Esophagus mucosa (tissue), 1 donor: ENCODE measurements at regions not wholly inside any gene's neighbourhood (a gene's known extent, or its start where the extent isn't known, plus 50 kb on each side); places are given as distances from the start of the nearest gene placed in this dataset.

Source experiments
- ATAC-seq: fragments of 200-7000 bp; cut with Tn5 transposase; one replicate; pipeline ENCODE4 v1.9.1; 2020
- donor health status: DM: yes; HTN: yes; CAD: no.

DNA sequence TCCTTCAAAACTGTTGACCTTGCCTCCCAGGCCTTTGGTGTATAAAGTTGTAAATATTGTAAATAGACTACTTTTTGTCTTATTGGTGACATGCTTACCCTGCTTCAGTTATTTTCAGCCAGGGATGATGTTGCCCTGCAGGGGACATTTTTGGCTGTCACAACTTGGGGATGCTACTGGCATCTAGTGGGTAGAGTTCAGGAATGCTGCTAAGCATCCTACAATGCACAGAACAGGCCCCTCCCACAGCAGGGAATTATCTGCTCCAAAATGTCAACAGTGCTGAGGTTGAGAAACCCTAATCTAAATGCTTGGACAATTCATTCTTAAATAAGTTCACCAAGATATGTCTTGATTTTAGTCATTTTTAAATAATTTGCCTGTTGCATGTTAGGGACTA is 459.8 kb downstream of the PMP22 start:
- ATAC-seq, result no peak

DNA sequence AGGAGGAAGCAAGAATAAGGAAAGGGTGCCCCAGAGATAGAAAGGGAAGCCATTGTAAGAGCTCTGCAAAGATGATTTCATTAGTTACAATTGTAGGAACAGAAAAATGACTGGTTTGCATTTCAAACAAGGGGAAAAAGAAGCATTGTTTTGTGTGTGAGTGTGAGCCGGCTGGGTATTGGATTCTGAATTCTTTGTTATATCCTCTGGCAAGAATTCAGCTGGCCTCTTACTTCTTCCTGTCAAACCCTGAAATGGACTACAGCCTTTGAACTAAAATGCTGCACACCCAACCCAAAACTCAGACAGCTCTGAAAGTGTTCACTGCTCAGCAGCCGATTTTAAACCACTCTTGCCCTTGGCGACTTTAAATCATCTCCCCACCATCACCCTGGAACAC is 461.3 kb downstream of the PMP22 start:
- no peak for ATAC-seq

DNA sequence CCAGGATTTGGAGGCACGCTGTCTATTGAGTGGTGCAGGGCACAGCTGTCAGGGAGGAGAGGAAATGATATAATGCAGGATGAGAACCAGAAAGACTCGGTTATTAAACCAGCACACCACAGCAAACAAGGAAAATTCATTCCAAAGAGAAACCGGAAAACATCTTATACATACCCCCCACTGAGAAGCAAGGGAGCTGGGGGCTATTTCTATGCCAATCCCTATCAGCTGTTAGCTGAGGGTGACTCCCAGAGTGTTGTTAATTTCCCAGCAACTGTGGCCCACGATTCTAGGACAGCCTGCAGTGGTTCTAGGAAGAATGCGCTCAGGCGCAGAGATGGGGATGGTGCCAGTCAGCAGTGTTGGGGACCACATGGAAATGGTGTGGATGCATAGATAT is 467.3 kb downstream of the PMP22 start:
- no peak for ATAC-seq

- no peak for ATAC-seq
Measured at GRCh38 chr17:14797021-14797420, 468.1 kb downstream of the PMP22 start.

DNA sequence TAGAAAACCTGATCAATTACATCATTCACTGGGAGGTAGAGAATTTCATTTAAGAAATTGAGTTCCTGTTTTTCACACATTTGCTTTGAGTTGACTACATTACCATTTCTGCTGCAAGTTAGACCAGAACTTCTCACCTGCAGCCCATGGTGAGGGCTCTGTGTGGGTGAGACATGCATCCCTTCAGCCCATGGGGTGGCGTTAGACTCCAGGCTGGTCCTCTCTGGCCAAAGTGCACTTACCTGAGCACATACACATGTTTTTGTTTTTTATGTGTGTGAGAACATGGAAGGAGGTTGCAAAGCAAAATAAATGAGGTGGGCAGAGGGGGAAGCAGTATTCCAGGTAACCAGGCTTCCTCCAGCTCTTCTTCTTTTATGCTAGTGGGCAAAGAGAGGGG is 470.2 kb downstream of the PMP22 start:
- ATAC-seq, result no peak

GRCh38 chr17:14793237-14793636 is 471.9 kb downstream of the PMP22 start:
- peak; percentile 42 for ATAC-seq

- peak; percentile 74 for ATAC-seq
Measured at GRCh38 chr17:14792746-14793145, 472.4 kb downstream of the PMP22 start.

DNA sequence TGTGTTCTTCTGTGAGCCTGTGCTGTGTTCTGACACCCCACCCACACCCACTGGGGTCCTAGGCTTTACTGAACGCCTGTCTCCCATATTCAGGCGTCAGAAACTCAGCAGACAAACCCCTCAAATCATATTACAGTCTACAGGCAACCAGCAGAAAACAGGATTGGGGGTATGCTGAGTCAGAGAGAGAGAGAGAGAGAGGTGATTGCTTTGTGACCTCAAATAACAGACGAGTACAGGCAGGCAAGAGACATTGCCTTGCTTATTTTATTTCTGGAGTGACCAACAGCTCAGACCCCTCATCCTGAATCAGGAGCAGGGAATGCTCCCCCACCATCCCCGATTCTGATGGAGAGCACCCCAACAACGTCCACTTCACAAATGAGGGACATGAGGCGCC is 473.9 kb downstream of the PMP22 start:
- ATAC-seq, result no peak

DNA sequence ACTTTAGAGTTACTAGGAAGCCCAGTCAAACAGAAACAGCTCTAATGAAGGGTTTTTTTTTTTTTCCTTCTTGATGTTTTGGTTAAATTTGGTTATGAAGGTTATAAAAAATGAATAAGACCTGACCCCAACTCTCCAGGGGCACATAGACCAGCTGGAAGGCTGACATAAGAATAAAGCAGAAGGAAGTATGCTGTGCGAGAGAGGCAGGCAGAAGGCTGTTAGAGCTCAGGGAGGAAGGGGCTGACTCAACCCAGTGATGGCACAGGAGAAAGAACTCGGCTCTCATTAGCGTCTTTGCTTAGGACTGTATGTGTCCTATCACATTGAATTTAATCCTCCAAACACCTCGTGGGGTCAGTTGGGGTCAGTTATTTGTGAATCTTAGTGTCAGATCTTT is 474.6 kb downstream of the PMP22 start:
- ATAC-seq, result no peak

GRCh38 chr17:14784997-14785696 is 480.0 kb downstream of the PMP22 start:
- ATAC-seq, result peak; percentile 72

DNA sequence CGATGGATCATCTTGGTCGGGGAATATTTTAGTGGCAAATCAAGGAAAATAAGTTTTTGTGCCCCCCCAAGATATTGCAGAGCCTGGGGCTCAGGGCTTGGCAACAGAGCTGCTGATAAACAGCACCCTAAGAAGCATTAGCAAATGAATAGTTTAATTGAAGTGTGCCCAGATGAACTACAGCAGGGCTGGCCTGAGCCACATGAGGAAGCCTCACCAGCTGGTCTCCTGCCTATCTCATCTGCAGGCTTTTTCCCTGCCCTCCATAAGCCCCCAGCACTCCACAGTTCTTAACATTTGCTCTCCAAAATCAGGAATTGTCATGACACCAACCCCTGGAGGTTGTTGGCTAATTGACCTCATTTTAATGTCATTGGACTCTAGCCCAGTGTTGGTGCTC is 480.2 kb downstream of the HS3ST3B1 start:
- no peak for ATAC-seq

DNA sequence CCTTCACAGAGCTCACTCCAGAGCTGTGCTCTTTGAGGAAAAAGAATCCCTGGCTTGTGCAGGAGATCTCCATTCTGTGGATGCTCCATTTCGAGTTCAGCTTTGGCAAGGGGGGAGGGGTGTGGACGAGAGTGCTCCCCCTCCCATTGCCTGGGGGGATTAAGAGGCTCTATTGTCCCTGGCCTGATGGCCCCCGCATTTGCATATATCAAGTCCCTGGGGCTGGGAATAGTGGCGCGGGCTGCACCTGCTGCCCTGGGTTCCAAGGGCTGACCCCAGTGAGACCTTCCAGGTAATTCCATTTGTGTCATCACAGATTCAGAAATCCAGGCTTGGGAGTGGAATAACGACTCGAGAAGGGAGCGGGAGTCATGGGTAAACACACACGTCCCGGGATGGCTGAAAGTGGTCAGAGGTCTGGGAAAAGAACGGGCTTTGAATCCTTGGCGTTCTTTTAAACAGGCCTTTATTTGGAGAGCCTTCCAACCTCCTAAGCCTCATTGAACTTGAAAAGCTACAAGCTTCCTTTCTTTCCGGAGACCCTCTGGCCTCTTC is 479.3 kb downstream of the HS3ST3B1 start:
- ATAC-seq, result no peak

DNA sequence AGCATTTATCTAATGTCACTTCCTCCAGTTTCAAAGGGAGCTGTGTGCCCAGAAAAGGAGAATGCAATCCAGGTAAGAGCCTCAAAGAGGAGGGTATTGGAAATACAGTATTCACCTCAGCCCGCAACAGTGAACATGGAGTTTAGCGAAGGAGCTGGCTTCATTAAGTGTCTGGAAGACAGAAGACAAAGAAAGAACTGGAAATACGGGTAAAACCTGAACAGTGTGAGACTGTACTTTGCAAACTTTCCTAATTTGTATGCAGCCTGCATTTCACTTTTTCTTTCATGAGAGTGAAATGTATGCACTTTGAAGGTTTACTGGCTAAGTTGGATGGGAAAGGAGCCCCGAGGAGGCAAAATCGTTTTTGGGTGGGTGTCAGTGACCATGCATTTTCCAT is 478.4 kb downstream of the HS3ST3B1 start:
- peak; percentile 85 for ATAC-seq

- no peak for ATAC-seq
Measured at GRCh38 chr17:14777291-14777690, 476.4 kb downstream of the HS3ST3B1 start.

DNA sequence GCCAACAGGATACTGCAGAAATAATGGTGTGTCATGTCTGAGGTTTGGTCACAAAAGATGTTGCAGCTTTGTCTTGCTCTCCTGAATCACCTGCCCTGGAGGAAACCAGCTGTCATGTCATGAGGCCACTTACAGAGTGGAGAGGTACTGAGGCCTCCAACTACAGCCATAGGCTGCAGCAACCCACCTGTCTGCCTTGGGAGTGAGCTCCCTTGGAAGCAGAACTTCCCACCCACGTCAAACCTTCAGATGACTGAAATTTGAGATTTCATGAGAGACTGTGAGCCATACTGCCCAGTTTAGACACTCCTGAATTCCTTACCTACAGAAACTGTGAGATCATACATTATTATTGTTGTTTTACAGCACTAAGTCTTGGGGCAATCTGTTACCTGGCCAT is 475.9 kb downstream of the HS3ST3B1 start:
- ATAC-seq, result peak; percentile 50

DNA sequence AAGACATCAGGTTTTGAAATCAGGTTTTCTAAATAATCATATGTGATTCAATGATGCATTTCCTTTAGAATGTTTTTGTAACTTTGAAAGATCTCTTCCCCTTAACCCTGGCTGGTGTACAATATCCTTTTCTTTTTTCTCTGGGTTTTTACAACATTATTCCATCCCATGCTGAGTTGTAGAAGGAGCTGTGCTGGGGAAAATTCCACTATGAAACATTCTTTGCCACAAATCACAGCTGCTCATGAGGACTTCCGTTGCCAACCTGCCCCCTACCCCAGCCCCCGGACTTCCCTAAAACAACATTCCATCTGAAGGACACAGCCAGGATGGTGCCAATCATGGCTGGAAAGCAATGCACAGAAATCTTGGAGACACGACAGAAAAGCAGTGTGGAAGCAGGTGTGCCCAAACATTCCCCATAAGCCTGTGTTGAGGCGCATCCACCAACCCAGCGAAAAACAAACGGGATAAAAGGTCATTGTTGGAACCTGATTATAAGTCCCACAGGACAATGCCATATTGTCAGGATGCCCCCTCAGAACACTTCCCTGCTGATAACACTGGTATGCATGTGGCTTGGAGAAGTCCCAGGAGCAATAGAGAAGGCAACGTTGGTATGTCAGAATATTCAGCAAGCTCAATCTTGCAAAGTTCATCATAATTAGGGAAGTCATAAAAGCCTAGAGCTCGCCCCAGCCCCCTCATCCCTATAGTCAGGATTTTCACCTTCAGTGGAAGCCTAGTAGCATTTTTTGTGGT is 475.0 kb downstream of the HS3ST3B1 start:
- peak; percentile 18 for ATAC-seq

DNA sequence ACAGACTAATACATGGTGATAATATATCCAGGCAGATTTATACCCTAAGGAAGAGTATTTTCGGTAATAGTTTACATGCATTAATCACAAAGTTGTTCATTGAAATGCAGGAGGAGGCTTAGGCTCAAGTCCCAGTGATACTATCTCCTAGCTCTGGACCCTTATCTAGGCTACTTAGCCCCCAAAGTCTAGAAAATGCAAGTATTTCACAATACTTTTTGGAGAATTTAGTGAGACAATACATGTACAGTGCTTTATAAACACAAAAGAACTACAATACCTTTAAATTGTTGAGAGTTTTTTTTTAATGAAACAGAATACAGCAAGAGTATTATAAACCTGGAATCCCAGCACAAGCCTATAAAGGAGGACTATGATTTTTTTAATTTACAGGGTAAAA is 473.9 kb downstream of the HS3ST3B1 start:
- ATAC-seq, result no peak

DNA sequence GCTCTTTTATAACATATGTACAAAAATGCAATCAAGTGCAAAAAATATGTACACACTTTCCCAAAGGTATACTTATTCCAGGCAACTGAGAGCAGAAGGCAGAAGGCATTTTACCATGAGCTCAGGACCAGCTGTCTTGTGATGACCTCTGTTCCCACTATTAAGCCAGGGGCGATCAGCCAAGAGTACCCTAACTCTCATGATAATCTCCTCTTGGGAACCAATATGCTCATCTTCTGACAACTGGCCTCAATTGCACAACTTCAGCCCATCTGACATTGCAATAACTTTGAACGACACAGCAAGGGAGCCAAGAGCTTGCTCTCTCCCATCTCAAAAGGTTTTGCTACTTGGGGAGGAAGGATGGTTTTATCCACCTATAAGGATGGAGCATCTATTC is 471.9 kb downstream of the HS3ST3B1 start:
- ATAC-seq, result no peak

DNA sequence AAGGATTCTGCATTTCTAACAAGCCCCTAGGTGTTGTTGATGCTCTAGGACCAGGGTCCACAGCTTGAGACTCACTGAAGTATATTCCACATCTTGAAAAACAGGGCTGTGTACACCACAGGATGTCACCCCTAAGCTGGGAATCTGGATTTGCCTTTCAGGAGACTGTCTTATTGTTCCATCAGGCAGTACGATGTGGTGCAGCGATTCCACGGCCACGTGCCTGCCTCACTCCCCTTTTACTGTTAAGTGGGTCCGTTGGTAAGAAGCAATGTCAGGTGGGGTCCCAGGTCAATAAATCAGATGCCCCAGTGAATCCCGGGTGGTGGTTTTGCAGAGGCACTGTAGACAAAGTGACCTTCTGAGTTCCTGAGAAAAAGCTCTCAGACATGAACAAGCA is 470.7 kb downstream of the HS3ST3B1 start:
- no peak for ATAC-seq

DNA sequence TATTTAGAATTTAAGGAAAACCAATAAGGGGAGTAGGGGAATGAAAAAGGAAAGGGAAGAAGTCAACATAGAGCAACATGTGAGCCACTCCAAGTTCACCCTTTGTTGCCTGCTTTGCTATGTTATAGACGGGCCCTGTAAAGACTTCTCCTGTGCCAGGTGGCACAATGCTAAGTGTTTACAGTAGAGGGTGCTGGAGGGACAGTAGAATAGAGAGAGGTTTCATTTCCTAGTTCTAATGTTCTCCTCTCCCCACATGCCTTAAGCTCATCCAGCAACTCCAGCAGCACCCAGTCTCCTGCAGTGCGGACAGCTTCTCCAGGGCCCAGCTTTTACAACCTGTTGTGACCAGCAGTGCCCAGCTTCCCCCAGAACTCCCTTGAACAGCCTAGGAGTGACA is 468.0 kb downstream of the HS3ST3B1 start:
- ATAC-seq, result peak; percentile 67

DNA sequence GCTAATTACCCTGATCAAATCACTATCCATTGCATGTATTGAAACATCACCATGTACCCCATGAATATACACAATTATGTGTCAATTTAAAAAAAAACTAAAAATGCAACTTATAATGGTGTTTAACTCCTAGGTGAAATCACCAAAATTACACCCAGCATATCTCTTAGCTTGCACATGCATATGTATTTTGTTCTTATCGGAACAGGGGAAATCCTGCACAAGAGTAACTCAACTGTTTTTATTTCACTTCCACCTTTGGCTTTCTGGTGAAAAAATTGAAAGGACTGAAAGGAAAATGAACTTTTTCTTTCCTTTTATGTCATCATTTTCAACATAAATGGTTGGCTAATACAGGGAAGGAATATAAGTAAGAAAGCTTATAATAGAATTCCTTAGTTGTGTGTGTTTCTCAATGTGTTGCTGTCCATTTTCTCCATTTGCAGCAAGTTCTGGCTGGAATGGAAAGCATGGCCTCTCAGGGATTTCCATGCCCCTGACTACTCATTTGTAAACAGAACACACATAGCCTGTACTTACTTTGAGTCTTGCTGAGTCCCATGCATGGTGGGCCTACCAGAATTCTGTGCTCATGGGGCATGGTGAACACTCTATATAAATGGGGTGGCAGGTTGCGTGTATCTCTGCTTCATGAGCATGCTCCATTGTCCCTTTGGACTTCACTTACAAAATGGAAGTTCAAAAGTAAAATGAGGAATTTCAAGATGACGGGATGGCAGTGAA is 462.0 kb downstream of the HS3ST3B1 start:
- no peak for ATAC-seq

- ATAC-seq, result no peak
Measured at GRCh38 chr17:14760719-14761411, 460.0 kb downstream of the HS3ST3B1 start.

- no peak for ATAC-seq
Measured at GRCh38 chr17:14760212-14760611, 459.3 kb downstream of the HS3ST3B1 start.
